ENCODE measurements at regions not wholly inside any gene's neighbourhood (a gene's known extent, or its start where the extent isn't known, plus 50 kb on each side); places are given as distances from the start of the nearest gene placed in this dataset.

- no peaks in the 10 kb centered on the region for H3K27me3 ChIP-seq (ENCODE audit: insufficient read depth, low read length, poor library complexity, severe bottlenecking)
- no peaks in the 10 kb centered on the region for H3K36me3 ChIP-seq (ENCODE audit: insufficient read depth, low read length)
- H3F3A ChIP-seq (ENCODE audit: low read depth): no peaks in the 10 kb centered on the region
- H4K20me1 ChIP-seq (ENCODE audit: insufficient read depth, low read length, poor library complexity, severe bottlenecking): no peaks in the 10 kb centered on the region
- no peak overlapping the region for H3K9ac ChIP-seq (ENCODE audit: low read depth, low read length, poor library complexity, severe bottlenecking)
- no peak overlapping the region for H3K4me2 ChIP-seq (ENCODE audit: low read depth, low read length, poor library complexity, severe bottlenecking)
- TF ChIP-seq EZH2phosphoT487 (IDR thresholded peaks at IDR 0.05; ENCODE audit: borderline replicate concordance): no peak
- no peak; the same call in 1 of the 2 replicates for TF ChIP-seq CTCF (conservative IDR thresholded peaks at IDR 0.05; ENCODE audit: low read length)
- H3K4me1 ChIP-seq (ENCODE audit: insufficient read depth, low read length, poor library complexity, severe bottlenecking): no peaks in the 10 kb centered on the region
- H2AFZ ChIP-seq (ENCODE audit: low read length): no peak overlapping the region
- no peaks in the 10 kb centered on the region for H3K9me3 ChIP-seq (ENCODE audit: insufficient read depth, low read depth, low read length)
- H3K4me3 ChIP-seq (ENCODE audit: low read length, poor library complexity, severe bottlenecking): no peak overlapping the region
- H3K79me2 ChIP-seq (ENCODE audit: insufficient read depth, low read length): no peaks in the 10 kb centered on the region
- no peaks in the 10 kb centered on the region for H3K9me2 ChIP-seq (replicated peaks; ENCODE audit: low read depth, low read length)
These were observed 168.3 kb upstream of the TLE4 start for GRCh38 chr9:79403495-79403894.

- H3K79me2 ChIP-seq (ENCODE audit: insufficient read depth, low read length): no peaks in the 10 kb centered on the region
- no peak overlapping the region for H3K9ac ChIP-seq (ENCODE audit: low read depth, low read length, poor library complexity, severe bottlenecking)
- no peaks in the 10 kb centered on the region for H3K4me1 ChIP-seq (ENCODE audit: insufficient read depth, low read length, poor library complexity, severe bottlenecking)
- TF ChIP-seq CTCF (conservative IDR thresholded peaks at IDR 0.05; ENCODE audit: low read length) (peak; percentile 47), EZH2phosphoT487 (IDR thresholded peaks at IDR 0.05; ENCODE audit: borderline replicate concordance) (no peak)
- H3K9me3 ChIP-seq (ENCODE audit: insufficient read depth, low read depth, low read length): no peaks in the 10 kb centered on the region
- no peak overlapping the region for H3K4me3 ChIP-seq (ENCODE audit: low read length, poor library complexity, severe bottlenecking)
- H3K9me2 ChIP-seq (replicated peaks; ENCODE audit: low read depth, low read length): no peaks in the 10 kb centered on the region
- no peaks in the 10 kb centered on the region for H3K36me3 ChIP-seq (ENCODE audit: insufficient read depth, low read length)
- H2AFZ ChIP-seq (ENCODE audit: low read length): no peak overlapping the region
- H4K20me1 ChIP-seq (ENCODE audit: insufficient read depth, low read length, poor library complexity, severe bottlenecking): no peaks in the 10 kb centered on the region
- H3K4me2 ChIP-seq (ENCODE audit: low read depth, low read length, poor library complexity, severe bottlenecking): no peak overlapping the region
- no peaks in the 10 kb centered on the region for H3K27me3 ChIP-seq (ENCODE audit: insufficient read depth, low read length, poor library complexity, severe bottlenecking)
- H3F3A ChIP-seq (ENCODE audit: low read depth): no peaks in the 10 kb centered on the region
These were observed 163.6 kb upstream of the TLE4 start for GRCh38 chr9:79408200-79408599.

- H3K9me3 ChIP-seq (ENCODE audit: insufficient read depth, low read depth, low read length): no peaks in the 10 kb centered on the region
- no peaks in the 10 kb centered on the region for H3F3A ChIP-seq (ENCODE audit: low read depth)
- H2AFZ ChIP-seq (ENCODE audit: low read length): no peak overlapping the region
- no peak overlapping the region for H3K9ac ChIP-seq (ENCODE audit: low read depth, low read length, poor library complexity, severe bottlenecking)
- no peaks in the 10 kb centered on the region for H3K9me2 ChIP-seq (replicated peaks; ENCODE audit: low read depth, low read length)
- H3K4me2 ChIP-seq (ENCODE audit: low read depth, low read length, poor library complexity, severe bottlenecking): no peak overlapping the region
- no peaks in the 10 kb centered on the region for H3K27me3 ChIP-seq (ENCODE audit: insufficient read depth, low read length, poor library complexity, severe bottlenecking)
- H3K79me2 ChIP-seq (ENCODE audit: insufficient read depth, low read length): no peaks in the 10 kb centered on the region
- H3K4me1 ChIP-seq (ENCODE audit: insufficient read depth, low read length, poor library complexity, severe bottlenecking): no peaks in the 10 kb centered on the region
- TF ChIP-seq CTCF (conservative IDR thresholded peaks at IDR 0.05; ENCODE audit: low read length): no peak; the same call in 1 of the 2 replicates
- no peak for TF ChIP-seq EZH2phosphoT487 (IDR thresholded peaks at IDR 0.05; ENCODE audit: borderline replicate concordance)
- H3K4me3 ChIP-seq (ENCODE audit: low read length, poor library complexity, severe bottlenecking): no peak overlapping the region
- H4K20me1 ChIP-seq (ENCODE audit: insufficient read depth, low read length, poor library complexity, severe bottlenecking): no peaks in the 10 kb centered on the region
- H3K36me3 ChIP-seq (ENCODE audit: insufficient read depth, low read length): no peaks in the 10 kb centered on the region
These were observed 163.1 kb upstream of the TLE4 start for GRCh38 chr9:79408617-79409016.
